NOMO-1 treated with dmso at 0.1 percent for 144 hours (cell line): ENCODE measurements at regions not wholly inside any gene's neighbourhood (a gene's known extent, or its start where the extent isn't known, plus 50 kb on each side); places are given as distances from the start of the nearest gene placed in this dataset.
"Not testable (repeated sequence)": the region's sequence is repeated elsewhere in the genome, so short reads cannot be mapped to it uniquely, and the experiment has no call there.

Experiments
- DNase-seq: peaks from one replicate; lab custom pipeline; 2025; ENCODE audit not compliant: unreplicated experiment; lab: John Stamatoyannopoulos, UW

GRCh38 chr20:6355754-6356451 is 233.1 kb upstream of the FERMT1 start:
- no peak for DNase-seq

DNA sequence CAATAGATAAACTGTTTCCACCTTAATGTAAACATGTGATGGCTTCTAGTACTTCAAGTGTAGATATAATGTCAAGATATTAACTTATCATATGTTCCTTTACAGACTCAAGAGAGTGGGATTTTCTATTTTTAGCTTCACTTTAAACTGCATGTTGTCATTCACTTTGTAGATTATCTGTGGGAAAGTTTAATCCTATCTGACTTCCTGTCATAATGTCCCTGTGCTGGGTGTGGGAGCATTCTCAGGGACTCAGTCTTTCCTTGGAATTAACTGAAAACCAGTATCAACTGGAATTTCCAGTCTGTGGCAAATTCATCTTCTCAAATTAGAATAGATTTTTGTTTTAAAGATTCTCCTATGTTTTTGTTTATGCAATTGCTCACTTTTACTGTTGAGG is 226.1 kb upstream of the FERMT1 start:
- no peak for DNase-seq

GRCh38 chr20:6347916-6348315 is 225.1 kb upstream of the FERMT1 start:
- no peak for DNase-seq

- DNase-seq, result peak; percentile 17
These were observed 218.7 kb upstream of the FERMT1 start for GRCh38 chr20:6341491-6341890.

GRCh38 chr20:6339176-6339575 is 216.3 kb upstream of the FERMT1 start:
- no peak for DNase-seq

- DNase-seq, result no peak
These were observed 210.3 kb upstream of the FERMT1 start for GRCh38 chr20:6333110-6333509.

DNA sequence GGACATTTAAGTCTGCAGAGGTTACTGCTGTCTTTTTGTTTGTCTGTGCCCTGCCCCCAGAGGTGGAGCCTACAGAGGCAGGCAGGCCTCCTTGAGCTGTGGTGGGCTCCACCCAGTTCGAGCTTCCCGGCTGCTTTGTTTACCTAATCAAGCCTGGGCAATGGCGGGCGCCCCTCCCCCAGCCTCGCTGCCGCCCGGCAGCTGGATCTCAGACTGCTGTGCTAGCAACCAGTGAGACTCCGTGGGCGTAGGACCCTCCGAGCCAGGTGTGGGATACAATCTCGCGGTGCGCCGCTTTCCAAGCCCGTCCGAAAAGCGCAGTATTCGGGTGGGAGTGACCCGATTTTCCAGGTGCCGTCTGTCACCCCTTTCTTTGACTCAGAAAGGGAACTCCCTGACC is 198.4 kb upstream of the FERMT1 start:
- not testable (repeated sequence) for DNase-seq

DNA sequence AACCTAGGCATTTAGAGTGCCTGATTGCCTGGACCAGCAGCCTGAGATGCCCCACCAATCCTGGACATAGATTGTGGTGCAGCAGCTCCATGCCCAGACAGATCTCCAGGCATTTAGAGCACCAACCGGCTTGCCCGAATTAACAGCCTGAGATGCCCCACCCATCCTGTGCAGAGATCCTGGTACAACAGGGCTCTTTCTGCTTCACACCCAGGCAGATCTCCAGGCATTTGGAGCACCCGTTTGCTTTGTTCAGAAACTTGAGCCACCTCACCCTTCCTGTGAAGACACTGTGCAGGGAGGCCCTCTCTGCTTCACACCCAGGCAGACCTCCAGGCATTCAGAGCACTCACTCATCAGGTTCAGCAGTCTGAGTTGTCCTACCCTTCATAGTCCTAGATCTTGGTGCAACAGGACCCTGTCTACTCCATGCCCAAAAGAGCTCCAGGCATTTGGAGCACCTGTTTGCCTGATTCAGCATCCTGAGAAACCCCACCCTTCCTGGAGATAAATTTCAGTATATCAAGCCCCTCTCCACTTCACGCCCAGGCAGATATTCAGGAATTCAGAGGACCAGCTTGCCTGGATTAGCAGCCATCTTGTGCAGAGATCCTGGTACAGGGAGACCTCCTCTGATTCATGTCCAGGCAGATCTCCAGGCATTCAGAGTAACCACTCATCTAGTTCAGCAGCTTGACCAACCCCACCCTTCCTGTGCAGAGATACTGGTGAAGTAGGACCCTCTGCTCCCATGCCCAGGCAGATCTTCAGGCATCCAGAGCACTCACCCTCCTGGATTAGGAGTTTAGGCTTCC is 189.2 kb upstream of the FERMT1 start:
- DNase-seq, result no peak

- DNase-seq, result no peak
These were observed 188.3 kb upstream of the FERMT1 start for GRCh38 chr20:6311097-6311496.

DNA sequence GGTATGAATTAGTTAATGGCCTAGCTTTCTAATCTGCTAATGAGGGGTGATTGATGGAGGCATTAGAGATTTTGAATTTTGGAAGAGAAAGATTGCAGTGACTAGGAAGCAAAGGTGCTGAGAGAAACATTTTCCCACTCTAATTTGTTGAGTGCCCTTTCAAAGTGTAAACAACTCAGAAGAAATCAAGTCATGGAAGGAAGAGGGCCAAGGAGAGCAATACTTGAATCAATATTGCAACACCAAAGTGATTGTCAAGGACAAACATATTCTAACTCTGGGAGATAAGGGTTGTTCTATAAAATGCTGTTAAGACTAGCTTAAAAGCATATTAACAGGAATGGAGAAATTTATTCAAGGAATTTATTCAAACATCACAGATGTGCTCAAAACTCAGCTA is 182.7 kb upstream of the FERMT1 start:
- DNase-seq, result no peak

DNA sequence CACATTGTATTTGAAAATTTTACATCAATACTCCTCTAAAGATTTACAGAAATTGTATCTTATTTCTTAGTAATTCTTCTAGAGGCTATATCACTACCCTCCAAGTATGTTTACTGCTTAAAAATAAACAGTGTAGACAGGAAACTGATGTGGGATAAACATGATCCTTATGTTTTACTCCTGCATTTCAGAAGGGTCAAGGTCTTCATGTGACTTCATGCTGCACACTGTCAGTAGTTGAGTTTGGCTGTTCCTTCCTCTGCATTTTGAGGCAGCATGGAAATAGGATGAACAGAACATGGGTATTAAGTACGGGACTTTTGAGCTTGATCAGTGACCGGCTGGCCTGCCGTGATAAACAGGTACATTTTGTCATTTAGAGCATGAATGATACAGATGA is 179.2 kb upstream of the FERMT1 start:
- no peak for DNase-seq

- no peak for DNase-seq
These were observed 176.6 kb upstream of the FERMT1 start for GRCh38 chr20:6299456-6299855.

DNA sequence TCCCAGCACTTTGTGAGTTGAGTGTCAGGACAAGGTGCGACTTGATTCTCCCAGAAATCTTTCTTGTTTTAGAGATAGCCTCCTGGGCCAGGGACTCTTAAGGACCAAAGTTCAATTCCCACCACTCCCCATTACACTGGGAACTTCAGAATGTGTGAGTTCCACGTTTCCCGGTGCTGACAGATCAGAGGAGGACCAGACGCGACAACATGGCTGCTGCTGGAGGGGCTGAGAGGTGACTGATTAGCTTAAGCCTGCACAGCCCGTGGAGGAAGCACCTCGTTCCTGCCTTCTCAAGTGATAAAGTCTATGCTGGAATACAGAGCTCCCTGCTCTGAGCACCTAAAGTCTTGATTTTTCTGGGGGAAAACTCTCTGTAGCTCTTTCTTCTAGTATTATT is 175.2 kb upstream of the FERMT1 start:
- no peak for DNase-seq

DNA sequence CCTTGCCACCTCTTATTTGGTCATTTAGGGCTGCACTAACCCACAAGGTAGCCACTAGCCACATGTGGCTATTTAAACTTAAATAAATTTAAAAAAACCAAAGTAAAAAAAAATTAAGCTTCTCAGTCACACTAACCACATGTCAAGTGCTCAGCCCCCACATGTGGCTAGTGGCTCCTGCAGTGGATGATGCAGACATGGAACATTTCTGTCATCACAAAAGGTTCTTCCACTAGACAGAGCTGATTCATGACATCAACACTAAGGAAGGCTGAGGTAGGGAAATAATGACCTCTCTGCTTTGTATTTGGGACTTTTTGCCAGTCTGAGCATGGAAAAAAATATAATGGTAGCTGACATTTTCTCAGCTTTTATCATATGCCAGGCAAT is 173.0 kb upstream of the FERMT1 start:
- DNase-seq, result no peak

- DNase-seq, result no peak
These were observed 172.5 kb upstream of the FERMT1 start for GRCh38 chr20:6295127-6295866.

GRCh38 chr20:6287471-6287870 is 164.6 kb upstream of the FERMT1 start:
- no peak for DNase-seq

DNA sequence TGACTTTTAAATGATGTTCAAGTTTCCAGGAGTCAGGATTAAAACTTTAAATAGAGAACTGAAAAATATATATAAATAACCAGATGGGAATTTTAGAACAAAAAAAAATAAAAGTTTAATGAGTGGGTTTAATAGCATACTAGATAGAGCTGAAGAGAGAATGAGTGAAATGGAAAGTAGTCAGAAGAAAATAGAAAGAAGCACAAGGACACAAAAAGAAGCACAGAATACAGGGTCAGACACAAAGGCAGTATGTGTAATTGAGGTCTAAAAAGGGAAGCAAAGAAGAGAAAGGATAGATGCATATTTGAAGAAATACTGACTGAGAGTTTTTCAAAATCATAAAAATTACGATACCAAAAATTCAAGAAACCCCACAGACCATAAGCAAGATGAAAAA is 159.8 kb upstream of the FERMT1 start:
- DNase-seq, result no peak

DNA sequence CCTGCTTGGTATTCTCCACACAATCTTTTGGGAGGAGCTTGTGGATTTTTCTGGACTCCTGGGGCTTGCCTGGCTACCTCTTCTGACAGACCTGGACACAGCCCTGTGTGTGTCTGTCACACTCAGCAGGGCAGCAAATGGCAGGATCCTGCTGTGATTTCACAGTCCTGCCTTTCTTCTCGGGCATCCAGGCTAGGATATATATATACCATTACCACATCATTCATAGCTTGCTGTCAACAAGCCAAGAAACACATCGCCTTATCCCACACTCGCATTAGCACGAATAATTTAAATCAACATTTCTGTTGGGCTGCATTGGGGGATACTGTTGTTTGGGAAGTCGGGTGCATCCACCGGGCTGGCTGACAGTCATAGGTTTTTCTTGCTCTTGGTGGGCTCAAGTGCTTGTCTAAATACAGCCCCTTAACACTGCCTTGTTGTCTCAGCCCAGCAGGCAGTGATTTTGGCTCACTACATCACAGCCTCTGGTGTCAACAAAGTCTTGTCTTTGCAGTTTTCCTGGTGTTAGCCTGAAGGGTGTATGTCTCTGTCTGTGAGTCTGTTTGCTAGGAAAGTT is 154.9 kb upstream of the FERMT1 start:
- DNase-seq, result no peak

- DNase-seq, result not testable (repeated sequence)
These were observed 147.6 kb upstream of the FERMT1 start for GRCh38 chr20:6270404-6270803.

GRCh38 chr20:6269168-6269873 is 146.5 kb upstream of the FERMT1 start:
- DNase-seq, result no peak
